ENCODE measurements at regions not wholly inside any gene's neighbourhood (a gene's known extent, or its start where the extent isn't known, plus 50 kb on each side); places are given as distances from the start of the nearest gene placed in this dataset.

DNA sequence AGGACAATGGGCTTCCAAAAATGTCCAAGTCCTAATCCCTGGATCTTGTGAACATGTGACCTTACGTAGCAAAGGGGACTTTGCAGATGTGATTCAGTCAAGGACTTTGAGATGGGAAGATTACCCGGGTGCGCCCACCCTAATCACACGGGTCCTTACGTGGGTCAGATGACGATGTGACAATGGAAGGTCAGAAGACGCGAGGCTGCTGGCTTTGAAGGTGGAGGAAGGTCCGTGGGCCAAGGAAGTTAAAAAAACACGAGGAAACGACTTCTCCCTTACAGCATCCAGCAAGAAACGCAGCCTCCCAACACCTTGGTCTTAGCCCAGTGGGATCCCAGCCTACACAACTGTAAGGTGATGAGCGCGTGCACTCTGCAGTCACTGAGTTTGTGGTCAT is 860.1 kb downstream of the TBC1D22A start:
- TF ChIP-seq, protein P1, sequence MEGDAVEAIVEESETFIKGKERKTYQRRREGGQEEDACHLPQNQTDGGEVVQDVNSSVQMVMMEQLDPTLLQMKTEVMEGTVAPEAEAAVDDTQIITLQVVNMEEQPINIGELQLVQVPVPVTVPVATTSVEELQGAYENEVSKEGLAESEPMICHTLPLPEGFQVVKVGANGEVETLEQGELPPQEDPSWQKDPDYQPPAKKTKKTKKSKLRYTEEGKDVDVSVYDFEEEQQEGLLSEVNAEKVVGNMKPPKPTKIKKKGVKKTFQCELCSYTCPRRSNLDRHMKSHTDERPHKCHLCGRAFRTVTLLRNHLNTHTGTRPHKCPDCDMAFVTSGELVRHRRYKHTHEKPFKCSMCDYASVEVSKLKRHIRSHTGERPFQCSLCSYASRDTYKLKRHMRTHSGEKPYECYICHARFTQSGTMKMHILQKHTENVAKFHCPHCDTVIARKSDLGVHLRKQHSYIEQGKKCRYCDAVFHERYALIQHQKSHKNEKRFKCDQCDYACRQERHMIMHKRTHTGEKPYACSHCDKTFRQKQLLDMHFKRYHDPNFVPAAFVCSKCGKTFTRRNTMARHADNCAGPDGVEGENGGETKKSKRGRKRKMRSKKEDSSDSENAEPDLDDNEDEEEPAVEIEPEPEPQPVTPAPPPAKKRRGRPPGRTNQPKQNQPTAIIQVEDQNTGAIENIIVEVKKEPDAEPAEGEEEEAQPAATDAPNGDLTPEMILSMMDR (conservative IDR thresholded peaks at IDR 0.05; ENCODE audit: low read length), result no peak
- TF ChIP-seq EZH2phosphoT487 (IDR thresholded peaks at IDR 0.05; ENCODE audit: borderline replicate concordance), result no peak
